ENCODE measurements at regions not wholly inside any gene's neighbourhood (a gene's known extent, or its start where the extent isn't known, plus 50 kb on each side); places are given as distances from the start of the nearest gene placed in this dataset.

DNA sequence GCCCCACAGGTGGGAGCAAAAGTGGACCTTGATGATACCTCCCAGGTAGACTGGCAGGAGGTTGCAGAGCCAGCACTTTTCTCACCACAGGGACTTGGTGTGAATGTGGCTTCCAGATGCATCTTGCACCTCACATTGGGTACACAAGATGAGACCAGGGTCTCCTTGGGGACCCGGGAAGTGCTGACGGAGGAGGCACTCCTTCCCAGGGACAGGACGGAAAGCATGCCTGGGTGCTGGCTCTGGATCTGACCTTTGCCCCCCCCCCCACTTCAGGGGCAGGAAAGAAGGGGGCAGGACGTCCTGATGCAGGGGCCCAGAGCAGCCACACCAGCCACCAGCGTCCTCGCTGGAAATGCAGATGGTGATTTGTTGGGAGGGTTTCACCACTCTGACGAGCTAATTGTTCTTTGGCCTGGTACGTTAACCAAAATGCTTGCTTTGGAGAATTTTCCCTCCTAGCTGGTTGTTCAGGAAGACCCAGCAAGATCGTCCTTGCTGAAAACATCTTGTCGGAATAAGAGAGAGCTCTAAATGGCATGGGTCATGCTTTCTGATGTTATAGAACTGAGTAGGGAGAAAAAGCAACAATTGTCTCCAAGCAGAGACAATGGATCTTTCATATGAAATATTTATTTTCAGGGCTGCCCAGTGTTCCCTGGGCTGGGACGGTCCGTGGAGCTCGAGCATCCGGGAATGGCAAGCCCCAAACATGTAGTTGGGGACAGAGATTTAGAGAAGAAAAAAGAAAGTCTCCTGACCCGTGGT, 74.4 kb upstream of the PPARA start:
- H3K4me3 ChIP-seq (ENCODE audit: low read depth, low read length): peak overlapping the region; percentile 95
- TF ChIP-seq CTCF (IDR thresholded peaks at IDR 0.05; ENCODE audit: control insufficient read depth, extremely low read depth, insufficient read depth): no peak
- no peak for DNase-seq (ENCODE audit: low read depth)

- DNase-seq (ENCODE audit: low read depth): no peak
- peak overlapping the region; percentile 95 for H3K4me3 ChIP-seq (ENCODE audit: low read depth, low read length)
- no peak for TF ChIP-seq CTCF (IDR thresholded peaks at IDR 0.05; ENCODE audit: control insufficient read depth, extremely low read depth, insufficient read depth)
Observed at GRCh38 chr22:46076651-46077339, 73.5 kb upstream of the PPARA start.

DNA sequence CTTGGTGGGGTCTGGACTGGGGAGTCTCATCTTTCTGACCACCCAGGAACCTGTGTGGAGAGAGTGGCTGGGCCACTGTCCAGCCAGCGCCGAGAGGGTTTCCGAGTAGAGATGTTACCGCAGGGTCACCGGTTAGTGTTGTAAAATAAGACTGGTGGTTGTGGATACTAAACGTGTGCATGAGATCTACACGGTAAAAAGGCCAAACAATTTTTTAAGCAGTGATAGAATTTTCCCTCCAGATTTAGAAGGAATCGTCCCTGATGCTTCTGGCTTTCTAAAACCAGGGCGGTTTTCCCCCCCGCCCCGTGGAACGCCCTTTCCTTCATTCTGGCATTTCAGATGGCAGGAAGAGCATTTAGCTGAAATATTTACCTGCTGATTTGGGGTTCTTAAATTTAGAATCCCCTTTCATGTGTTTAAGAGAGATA, 72.6 kb upstream of the PPARA start:
- DNase-seq (ENCODE audit: low read depth): no peak
- no peak for TF ChIP-seq CTCF (IDR thresholded peaks at IDR 0.05; ENCODE audit: control insufficient read depth, extremely low read depth, insufficient read depth)
- H3K4me3 ChIP-seq (ENCODE audit: low read depth, low read length): peak overlapping the region; percentile 95

DNA sequence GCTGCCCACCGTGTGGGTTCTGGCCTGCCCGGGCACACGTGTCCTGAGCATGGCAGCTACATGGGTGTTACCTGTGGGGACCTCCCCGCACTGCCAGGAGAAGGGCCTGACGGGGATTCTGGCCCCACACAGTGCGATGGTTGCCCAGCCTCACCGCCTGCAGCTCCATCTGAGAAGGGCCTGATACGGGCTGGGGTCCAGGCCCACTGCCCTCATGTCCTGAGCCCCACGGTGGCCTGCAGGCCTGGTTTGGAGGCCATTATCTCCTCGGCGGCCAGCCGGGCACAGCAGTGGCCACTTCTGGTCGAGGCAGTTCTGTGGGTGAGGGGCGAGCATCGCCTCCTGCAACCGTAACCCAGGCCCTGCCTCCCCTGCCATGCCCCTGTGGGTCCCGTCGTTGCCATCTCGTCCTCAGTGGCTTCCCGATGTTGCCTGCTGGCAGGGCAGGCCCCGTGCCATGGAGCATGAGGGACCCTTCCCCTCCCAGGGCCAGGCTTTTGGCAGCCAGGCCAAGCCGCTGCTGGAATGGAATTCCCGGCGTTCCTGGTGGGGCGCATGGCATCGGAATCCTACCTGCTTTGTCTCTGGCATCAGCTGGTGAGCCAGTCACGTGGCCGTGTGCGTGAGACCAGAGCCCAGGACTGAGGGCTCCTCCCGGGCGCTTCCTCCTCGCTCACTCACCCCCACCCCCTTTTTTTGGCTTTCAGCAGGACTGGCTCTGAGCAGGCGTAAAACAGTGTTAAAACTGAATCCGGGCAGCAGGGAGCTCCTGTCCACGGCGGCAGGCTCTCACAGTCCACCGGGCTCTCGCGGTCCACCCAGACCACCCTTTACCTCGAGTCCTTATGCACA, 71.9 kb upstream of the PPARA start:
- TF ChIP-seq CTCF (IDR thresholded peaks at IDR 0.05; ENCODE audit: control insufficient read depth, extremely low read depth, insufficient read depth): no peak
- peak overlapping the region; percentile 95 for H3K4me3 ChIP-seq (ENCODE audit: low read depth, low read length)
- DNase-seq (ENCODE audit: low read depth): peak; percentile 85

GRCh38 chr22:46079093-46079860, 71.0 kb upstream of the PPARA start:
- no peak for DNase-seq (ENCODE audit: low read depth)
- peak overlapping the region; percentile 95 for H3K4me3 ChIP-seq (ENCODE audit: low read depth, low read length)
- no peak for TF ChIP-seq CTCF (IDR thresholded peaks at IDR 0.05; ENCODE audit: control insufficient read depth, extremely low read depth, insufficient read depth)
